ENCODE measurements at regions not wholly inside any gene's neighbourhood (a gene's known extent, or its start where the extent isn't known, plus 50 kb on each side); places are given as distances from the start of the nearest gene placed in this dataset.

GRCh38 chr1:3981261-3981660, 81.2 kb upstream of the C1orf174 start:
- TF ChIP-seq, protein P1, sequence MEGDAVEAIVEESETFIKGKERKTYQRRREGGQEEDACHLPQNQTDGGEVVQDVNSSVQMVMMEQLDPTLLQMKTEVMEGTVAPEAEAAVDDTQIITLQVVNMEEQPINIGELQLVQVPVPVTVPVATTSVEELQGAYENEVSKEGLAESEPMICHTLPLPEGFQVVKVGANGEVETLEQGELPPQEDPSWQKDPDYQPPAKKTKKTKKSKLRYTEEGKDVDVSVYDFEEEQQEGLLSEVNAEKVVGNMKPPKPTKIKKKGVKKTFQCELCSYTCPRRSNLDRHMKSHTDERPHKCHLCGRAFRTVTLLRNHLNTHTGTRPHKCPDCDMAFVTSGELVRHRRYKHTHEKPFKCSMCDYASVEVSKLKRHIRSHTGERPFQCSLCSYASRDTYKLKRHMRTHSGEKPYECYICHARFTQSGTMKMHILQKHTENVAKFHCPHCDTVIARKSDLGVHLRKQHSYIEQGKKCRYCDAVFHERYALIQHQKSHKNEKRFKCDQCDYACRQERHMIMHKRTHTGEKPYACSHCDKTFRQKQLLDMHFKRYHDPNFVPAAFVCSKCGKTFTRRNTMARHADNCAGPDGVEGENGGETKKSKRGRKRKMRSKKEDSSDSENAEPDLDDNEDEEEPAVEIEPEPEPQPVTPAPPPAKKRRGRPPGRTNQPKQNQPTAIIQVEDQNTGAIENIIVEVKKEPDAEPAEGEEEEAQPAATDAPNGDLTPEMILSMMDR (conservative IDR thresholded peaks at IDR 0.05; ENCODE audit: low read depth, low read length), result no peak
- TF ChIP-seq POLR2A (IDR thresholded peaks at IDR 0.05; ENCODE audit: low read depth, low read length), result no peak
- TF ChIP-seq RAD21 (IDR thresholded peaks at IDR 0.05; ENCODE audit: low read length), result no peak
- no peak for TF ChIP-seq BHLHE40 (IDR thresholded peaks at IDR 0.05; ENCODE audit: low read depth, low read length)
- no peak for TF ChIP-seq RFX5 (IDR thresholded peaks at IDR 0.05; ENCODE audit: low read depth, low read length)
- no peak for TF ChIP-seq MAFK (IDR thresholded peaks at IDR 0.05; ENCODE audit: low read depth, low read length)
- no peak for TF ChIP-seq USF2 (IDR thresholded peaks at IDR 0.05; ENCODE audit: low read depth, low read length)
- no peak for TF ChIP-seq SMC3 (IDR thresholded peaks at IDR 0.05; ENCODE audit: low read depth, low read length)
- TF ChIP-seq CHD1 (IDR thresholded peaks at IDR 0.05; ENCODE audit: low read depth, low read length), result no peak
- TF ChIP-seq CEBPB (IDR thresholded peaks at IDR 0.05; ENCODE audit: low read depth, low read length), result no peak
- TF ChIP-seq NFE2L2 (IDR thresholded peaks at IDR 0.05; ENCODE audit: low read depth, low read length), result no peak
- no peak for TF ChIP-seq MXI1 (IDR thresholded peaks at IDR 0.05; ENCODE audit: borderline replicate concordance, low read depth, low read length)
